GM12878 (cell line): ENCODE measurements at regions not wholly inside any gene's neighbourhood (a gene's known extent, or its start where the extent isn't known, plus 50 kb on each side); places are given as distances from the start of the nearest gene placed in this dataset.

Experiments used
- ATAC-seq: fragments of 200-7000 bp; cut with Tn5 transposase; 3 replicates; pipeline ENCODE4 v1.9.1; 2020; ENCODE audit warnings: mild to moderate bottlenecking, moderate library complexity
- BruUV-seq: library from RNA; stranded (reverse); fragments of 400-500 nt; replicated peaks from 2 replicates; lab custom pipeline; 2021; lab: Mats Ljungman, UMichigan
- CTCF ChIA-PET: fragments of 300-600 bp; sonication (Branson Sonifier 250); formaldehyde crosslinking; extraction: SDS; loops from one replicate; lab custom pipeline; 2021; ENCODE audit warnings: inconsistent platforms; lab: Yijun Ruan, JAX
- POLR2A ChIA-PET: fragments of 350-600 bp; formaldehyde crosslinking; extraction: SDS; loops from one replicate; lab custom pipeline; 2021; ENCODE audit warnings: inconsistent platforms; lab: Charles Lee
- RAD21 ChIA-PET: fragments of 300-600 bp; sonication (Branson Sonifier 250); formaldehyde crosslinking; loops from one replicate; lab custom pipeline; 2023; ENCODE audit warnings: antibody characterized with exemption; ENCODE audit not compliant: unreplicated experiment; lab: Charles Lee
- SMC1A ChIA-PET: fragments of 300-600 bp; sonication (Branson Sonifier 250); formaldehyde crosslinking; loops from one replicate; lab custom pipeline; 2023; ENCODE audit not compliant: unreplicated experiment, uncharacterized antibody; lab: Charles Lee
- DNase-seq: peaks from one replicate; pipeline ENCODE4 v3.0.0-alpha.2; 2011; ENCODE audit warnings: low read depth, low spot score
- FAIRE-seq: peaks from 3 replicates; lab custom pipeline; 2011; peaks lifted over from hg19 to GRCh38; lab: Jason Lieb, UNC
- H2AFZ ChIP-seq: 2 replicates; pipeline ENCODE4 v1.6.0; 2011; ENCODE audit warnings: low read depth, low read length, control low read depth; ENCODE audit not compliant: control insufficient read depth
- H3K27ac ChIP-seq: 2 replicates; pipeline ENCODE4 v1.5.1; 2011; ENCODE audit warnings: control low read depth; ENCODE audit not compliant: control insufficient read depth, insufficient read depth
- H3K27me3 ChIP-seq, 2 experiments: replicated peaks in 1 of 2; 2 replicates each; pipeline versions ENCODE4 v1.6.0 to v1.6.1; 2011; ENCODE audit warnings: low read length in 1 of 2; ENCODE audit not compliant: control insufficient read depth in 2 of 2, insufficient read depth in 2 of 2
- H3K36me3 ChIP-seq, 2 experiments: 2 replicates each; pipeline ENCODE4 v1.5.1; 2011; ENCODE audit warnings: low read length in 1 of 2; ENCODE audit not compliant: control insufficient read depth in 2 of 2, insufficient read depth in 2 of 2
- H3K4me1 ChIP-seq: 2 replicates; pipeline ENCODE4 v1.6.1; 2011; ENCODE audit warnings: mild to moderate bottlenecking, low read length, moderate library complexity, mixed read lengths; ENCODE audit not compliant: control insufficient read depth, insufficient read depth
- H3K4me2 ChIP-seq: 2 replicates; pipeline ENCODE4 v1.6.0; 2011; ENCODE audit warnings: control low read depth; ENCODE audit not compliant: control insufficient read depth, insufficient read depth
- H3K4me3 ChIP-seq: fragments of 200-600 bp; sonication (generic); 2 replicates; pipeline ENCODE4 v1.5.1; 2016
- H3K79me2 ChIP-seq: 2 replicates; pipeline ENCODE4 v1.6.0; 2011; ENCODE audit warnings: low read length; ENCODE audit not compliant: control insufficient read depth, insufficient read depth
- H3K9ac ChIP-seq: 2 replicates; pipeline ENCODE4 v1.8.0; 2011; ENCODE audit warnings: low read length, control low read depth, mixed read lengths; ENCODE audit not compliant: control insufficient read depth, insufficient read depth
- H3K9me3 ChIP-seq: replicated peaks from 3 replicates; pipeline ENCODE4 v1.5.1; 2011; ENCODE audit warnings: mild to moderate bottlenecking, low read length; ENCODE audit not compliant: control insufficient read depth, insufficient read depth
- H4K20me1 ChIP-seq: 2 replicates; pipeline ENCODE4 v1.6.0; 2011; ENCODE audit not compliant: control insufficient read depth, insufficient read depth
- CBX3 ChIP-seq: fragments of 200-600 bp; sonication (generic); IDR thresholded peaks from 2 replicates; pipeline ENCODE4 v1.6.1; 2016; ENCODE audit warnings: low read depth, borderline replicate concordance
- NFYB ChIP-seq: IDR thresholded peaks from 2 replicates; pipeline ENCODE4 v1.6.1; 2011; ENCODE audit warnings: low read depth, mild to moderate bottlenecking, low read length, improper control_type of control experiment, moderate library complexity; ENCODE audit not compliant: insufficient read depth
- RAD51 ChIP-seq: fragments of 450-650 bp; IDR thresholded peaks from 2 replicates; pipeline ENCODE4 v1.6.1; 2016; ENCODE audit warnings: moderate library complexity, mild to moderate bottlenecking, inconsistent platforms
- WGBS: methylation state at CpG from one replicate; pipeline ENCODE4 v1.1.6; 2016; ENCODE audit warnings: low lambda C conversion rate; ENCODE audit not compliant: insufficient replicate concordance, insufficient coverage; ENCODE audit errors: missing lambda C conversion rate; 5-methylcytosine and 5-hydroxymethylcytosine counted together
- in situ Hi-C: fragments of 300-500 bp; cut with MboI; formaldehyde crosslinking; loops from 9 replicates; pipeline ENCODE4 v1.14.3; 2018; ENCODE audit warnings: mixed read lengths
- intact Hi-C: fragments of 100-400 bp; cut with micrococcal nuclease; formaldehyde crosslinking; loops from one replicate; pipeline ENCODE4 v1.14.2; 2022; ENCODE audit not compliant: unreplicated experiment
- TF ChIP-seq, protein P1 (sequence below): fragments of 450-650 bp; IDR thresholded peaks from 2 replicates; pipeline ENCODE4 v1.6.1; 2014; ENCODE audit warnings: mild to moderate bottlenecking
- TF ChIP-seq, protein P2 (sequence below): IDR thresholded peaks from 2 replicates; pipeline ENCODE4 v1.6.1; 2012; ENCODE audit warnings: low read depth, low read length, improper control_type of control experiment

DNA sequence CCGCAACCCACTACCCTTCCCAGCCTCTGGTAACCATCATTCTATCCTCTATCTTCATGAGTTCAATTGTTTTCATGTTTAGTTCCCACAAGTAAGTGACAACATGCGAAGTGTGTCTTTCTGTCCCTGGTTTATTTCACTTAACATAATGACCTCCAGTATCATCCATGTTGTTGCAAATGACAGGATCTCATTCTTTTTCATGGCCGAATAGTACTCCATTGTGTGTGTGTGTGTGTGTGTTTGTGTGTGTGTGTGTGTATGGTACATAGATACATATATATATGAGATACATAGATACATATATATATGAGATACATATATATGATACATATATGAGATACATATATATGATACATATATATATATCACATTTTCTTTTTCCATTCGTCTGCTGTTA is 196.3 kb upstream of the STK17B start:
- no peaks in the 10 kb centered on the region for H3K27me3 ChIP-seq
- no peak overlapping the region for H3K4me2 ChIP-seq
- H4K20me1 ChIP-seq: no peaks in the 10 kb centered on the region
- 96% methylated on average over 4 of the region's 4 CpGs for WGBS
- intact Hi-C loops (no loop called here), in situ Hi-C loops (no loop called here)
- no peak overlapping the region for H2AFZ ChIP-seq
- FAIRE-seq (no peak), DNase-seq (no peak), ATAC-seq (no peak)
- RAD21 ChIA-PET: no interaction called here
- H3K9me3 ChIP-seq: peaks cover 21% of the 10 kb centered on the region
- CTCF ChIA-PET: no interaction called here
- H3K36me3 ChIP-seq: peaks cover 0 to 10% of the 10 kb centered on the region in 2 experiments
- no peak overlapping the region for H3K27ac ChIP-seq
- H3K9ac ChIP-seq: no peak overlapping the region
- no peak overlapping the region for H3K4me3 ChIP-seq
- TF ChIP-seq, protein P1, sequence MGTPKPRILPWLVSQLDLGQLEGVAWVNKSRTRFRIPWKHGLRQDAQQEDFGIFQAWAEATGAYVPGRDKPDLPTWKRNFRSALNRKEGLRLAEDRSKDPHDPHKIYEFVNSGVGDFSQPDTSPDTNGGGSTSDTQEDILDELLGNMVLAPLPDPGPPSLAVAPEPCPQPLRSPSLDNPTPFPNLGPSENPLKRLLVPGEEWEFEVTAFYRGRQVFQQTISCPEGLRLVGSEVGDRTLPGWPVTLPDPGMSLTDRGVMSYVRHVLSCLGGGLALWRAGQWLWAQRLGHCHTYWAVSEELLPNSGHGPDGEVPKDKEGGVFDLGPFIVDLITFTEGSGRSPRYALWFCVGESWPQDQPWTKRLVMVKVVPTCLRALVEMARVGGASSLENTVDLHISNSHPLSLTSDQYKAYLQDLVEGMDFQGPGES: no peak
- TF ChIP-seq, protein P2, sequence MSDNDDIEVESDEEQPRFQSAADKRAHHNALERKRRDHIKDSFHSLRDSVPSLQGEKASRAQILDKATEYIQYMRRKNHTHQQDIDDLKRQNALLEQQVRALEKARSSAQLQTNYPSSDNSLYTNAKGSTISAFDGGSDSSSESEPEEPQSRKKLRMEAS: no peak
- no peak for TF ChIP-seq CBX3
- TF ChIP-seq RAD51: no peak
- no peak for TF ChIP-seq NFYB
- no TSS peak for BruUV-seq
- POLR2A ChIA-PET: no interaction called here
- peaks cover 10% of the 10 kb centered on the region for H3K79me2 ChIP-seq
- SMC1A ChIA-PET: no interaction called here
- H3K4me1 ChIP-seq: no peaks in the 10 kb centered on the region; the same call in 1 of the 2 replicates
